Naive B cell (primary cell): ENCODE measurements at regions not wholly inside any gene's neighbourhood (a gene's known extent, or its start where the extent isn't known, plus 50 kb on each side); places are given as distances from the start of the nearest gene placed in this dataset.
A peak's percentile ranks its signal among the peaks of the same experiment; 100 is the strongest.

ENCODE experiments used
- ATAC-seq, 2 donors: fragments of 150-1000 bp; cut with Tn5 transposase; 2 replicates each; pipeline ENCODE4 v1.10.0; 2021; ENCODE audit warnings: low read depth in 2 of 2, mild to moderate bottlenecking in 2 of 2, moderate library complexity in 2 of 2
- DNase-seq: peaks from one replicate; pipeline ENCODE4 v3.0.0; 2022
- H3K27ac Mint-ChIP-seq, 6 donors: one replicate each; pipeline ENCODE4 v1.8.0; 2020 to 2022; ENCODE audit warnings: mild to moderate bottlenecking in 6 of 6, mixed read lengths in 6 of 6, moderate library complexity in 5 of 6, inconsistent platforms in 2 of 6
- H3K27me3 Mint-ChIP-seq, 3 donors: one replicate each; pipeline ENCODE4 v1.8.0; 2021 to 2022; ENCODE audit warnings: mixed read lengths in 3 of 3, mild to moderate bottlenecking in 1 of 3
- H3K36me3 Mint-ChIP-seq, 2 donors: one replicate each; pipeline ENCODE4 v1.8.0; 2020 to 2022; ENCODE audit warnings: mixed read lengths in 2 of 2, inconsistent platforms in 1 of 2, mild to moderate bottlenecking in 1 of 2
- H3K4me1 Mint-ChIP-seq, 3 donors: one replicate each; pipeline ENCODE4 v1.8.0; 2020 to 2022; ENCODE audit warnings: mixed read lengths in 3 of 3, inconsistent platforms in 1 of 3, mild to moderate bottlenecking in 1 of 3, moderate library complexity in 1 of 3
- H3K4me3 Mint-ChIP-seq, 8 donors: one replicate each; pipeline ENCODE4 v1.8.0; 2020 to 2022; ENCODE audit warnings: mild to moderate bottlenecking in 8 of 8, mixed read lengths in 8 of 8, moderate library complexity in 8 of 8, inconsistent platforms in 2 of 8
- H3K9me3 Mint-ChIP-seq, 7 donors: one replicate each; pipeline ENCODE4 v1.8.0; 2020 to 2022; ENCODE audit warnings: mixed read lengths in 7 of 7, mild to moderate bottlenecking in 5 of 7, inconsistent platforms in 2 of 7, moderate library complexity in 1 of 7

- H3K27me3 Mint-ChIP-seq: no peaks in the 10 kb centered on the region
- H3K9me3 Mint-ChIP-seq: no peaks in the 10 kb centered on the region
- no peak for DNase-seq
- no peak for ATAC-seq
- no peak overlapping the region for H3K4me3 Mint-ChIP-seq
- peak overlapping the region; percentile 29 to 86 (median 66) for H3K27ac Mint-ChIP-seq
- H3K4me1 Mint-ChIP-seq: peaks cover 31 to 38% (median 36%) of the 10 kb centered on the region in 3 donors
- H3K36me3 Mint-ChIP-seq: peaks cover 5 to 14% of the 10 kb centered on the region in 2 donors
These were observed 408.5 kb upstream of the RGS6 start for GRCh38 chr14:71523630-71524319.

GRCh38 chr14:71524320-71524982 lies 407.8 kb upstream of the RGS6 start:
- peaks cover 4 to 8% of the 10 kb centered on the region in 2 donors for H3K36me3 Mint-ChIP-seq
- no peaks in the 10 kb centered on the region for H3K27me3 Mint-ChIP-seq
- peak overlapping the region in 4 of 6 donors; percentile 34 to 89 (median 52) for H3K27ac Mint-ChIP-seq
- no peak for DNase-seq
- ATAC-seq: no peak
- H3K4me3 Mint-ChIP-seq: no peak overlapping the region
- H3K9me3 Mint-ChIP-seq: no peaks in the 10 kb centered on the region
- peaks cover 29 to 38% (median 36%) of the 10 kb centered on the region in 3 donors for H3K4me1 Mint-ChIP-seq

GRCh38 chr14:71525663-71526221 lies 406.5 kb upstream of the RGS6 start:
- DNase-seq (no peak), ATAC-seq (no peak)
- no peaks in the 10 kb centered on the region for H3K9me3 Mint-ChIP-seq
- H3K4me1 Mint-ChIP-seq: peaks cover 29 to 41% (median 36%) of the 10 kb centered on the region in 3 donors
- no peaks in the 10 kb centered on the region for H3K27me3 Mint-ChIP-seq
- no peak overlapping the region for H3K4me3 Mint-ChIP-seq
- H3K27ac Mint-ChIP-seq: peak overlapping the region in 2 of 6 donors; percentile 43 to 46
- peaks cover 4 to 8% of the 10 kb centered on the region in 2 donors for H3K36me3 Mint-ChIP-seq

- no peaks in the 10 kb centered on the region for H3K27me3 Mint-ChIP-seq
- H3K36me3 Mint-ChIP-seq: peaks cover 4 to 8% of the 10 kb centered on the region in 2 donors
- H3K27ac Mint-ChIP-seq: peak overlapping the region in 1 of 6 donors; percentile 26
These were observed 405.8 kb upstream of the RGS6 start for GRCh38 chr14:71526388-71526787.

GRCh38 chr14:71527838-71528237 lies 404.4 kb upstream of the RGS6 start:
- ATAC-seq: no peak
- Mint-ChIP-seq H3K4me3 (no peak overlapping the region), H3K4me1 (peaks cover 21 to 39% (median 28%) of the 10 kb centered on the region in 3 donors), H3K27ac (peak overlapping the region in 1 of 6 donors; percentile 11), H3K27me3 (no peaks in the 10 kb centered on the region), H3K9me3 (no peaks in the 10 kb centered on the region), H3K36me3 (peaks cover 4 to 8% of the 10 kb centered on the region in 2 donors)
- no peak for DNase-seq

More at GRCh38 chr14:71526388-71526787, 405.8 kb upstream of the RGS6 start:
- no peak for DNase-seq
- no peak for ATAC-seq
- Mint-ChIP-seq H3K4me3 (no peak overlapping the region), H3K9me3 (no peaks in the 10 kb centered on the region), H3K4me1 (peaks cover 26 to 36% (median 31%) of the 10 kb centered on the region in 3 donors)

- Mint-ChIP-seq H3K4me3 (no peak overlapping the region), H3K27me3 (no peaks in the 10 kb centered on the region), H3K36me3 (peaks cover 4 to 8% of the 10 kb centered on the region in 2 donors), H3K9me3 (no peaks in the 10 kb centered on the region), H3K27ac (peak overlapping the region in 2 of 6 donors; percentile 6 to 37), H3K4me1 (peaks cover 5 to 26% (median 14%) of the 10 kb centered on the region in 3 donors)
- DNase-seq: no peak
- ATAC-seq: no peak
These were observed 402.4 kb upstream of the RGS6 start for GRCh38 chr14:71529848-71530247.

GRCh38 chr14:71532344-71532743 lies 399.9 kb upstream of the RGS6 start:
- no peaks in the 10 kb centered on the region for H3K27me3 Mint-ChIP-seq
- peaks cover 13 to 24% (median 21%) of the 10 kb centered on the region in 3 donors for H3K4me1 Mint-ChIP-seq
- ATAC-seq (no peak), DNase-seq (no peak)
- no peaks in the 10 kb centered on the region for H3K9me3 Mint-ChIP-seq
- H3K36me3 Mint-ChIP-seq: no peaks in the 10 kb centered on the region
- peak overlapping the region in 2 of 6 donors; percentile 60 to 63 for H3K27ac Mint-ChIP-seq
- no peak overlapping the region for H3K4me3 Mint-ChIP-seq

- Mint-ChIP-seq H3K36me3 (no peaks in the 10 kb centered on the region), H3K27me3 (no peaks in the 10 kb centered on the region), H3K4me3 (no peak overlapping the region), H3K27ac (peak overlapping the region in 4 of 6 donors; percentile 12 to 60 (median 28)), H3K9me3 (no peaks in the 10 kb centered on the region), H3K4me1 (peaks cover 17 to 28% (median 25%) of the 10 kb centered on the region in 3 donors)
- DNase-seq: no peak
- ATAC-seq: no peak
These were observed 399.4 kb upstream of the RGS6 start for GRCh38 chr14:71532790-71533189.

GRCh38 chr14:71533390-71533789 lies 398.8 kb upstream of the RGS6 start:
- DNase-seq (no peak), ATAC-seq (no peak)
- Mint-ChIP-seq H3K4me3 (no peak overlapping the region), H3K4me1 (peaks cover 21 to 33% (median 31%) of the 10 kb centered on the region in 3 donors), H3K27ac (peak overlapping the region in 2 of 6 donors; percentile 60 to 63), H3K36me3 (no peaks in the 10 kb centered on the region), H3K9me3 (no peaks in the 10 kb centered on the region), H3K27me3 (no peaks in the 10 kb centered on the region)

GRCh38 chr14:71533800-71534199 lies 398.4 kb upstream of the RGS6 start:
- DNase-seq (no peak), ATAC-seq (no peak)
- Mint-ChIP-seq H3K9me3 (no peaks in the 10 kb centered on the region), H3K4me1 (peaks cover 25 to 37% (median 35%) of the 10 kb centered on the region in 3 donors), H3K36me3 (no peaks in the 10 kb centered on the region), H3K27me3 (no peaks in the 10 kb centered on the region), H3K4me3 (no peak overlapping the region), H3K27ac (no peak overlapping the region)

GRCh38 chr14:71534506-71534905 lies 397.7 kb upstream of the RGS6 start:
- Mint-ChIP-seq H3K27ac (peak overlapping the region in 3 of 6 donors; percentile 9 to 64 (median 21)), H3K4me3 (no peak overlapping the region), H3K27me3 (no peaks in the 10 kb centered on the region), H3K4me1 (peaks cover 32 to 44% (median 42%) of the 10 kb centered on the region in 3 donors), H3K9me3 (no peaks in the 10 kb centered on the region), H3K36me3 (no peaks in the 10 kb centered on the region)
- ATAC-seq (no peak), DNase-seq (no peak)

GRCh38 chr14:71536015-71536740 lies 396.1 kb upstream of the RGS6 start:
- Mint-ChIP-seq H3K27me3 (no peaks in the 10 kb centered on the region), H3K4me1 (peaks cover 42 to 59% (median 53%) of the 10 kb centered on the region in 3 donors), H3K4me3 (no peak overlapping the region), H3K9me3 (no peaks in the 10 kb centered on the region), H3K27ac (peak overlapping the region in 4 of 6 donors; percentile 56 to 82 (median 58)), H3K36me3 (no peaks in the 10 kb centered on the region)
- ATAC-seq: no peak
- no peak for DNase-seq
